ENCODE measurements at regions not wholly inside any gene's neighbourhood (a gene's known extent, or its start where the extent isn't known, plus 50 kb on each side); places are given as distances from the start of the nearest gene placed in this dataset.

- DNase-seq: no peak
These were observed 138.8 kb downstream of the GABRG1 start for GRCh38 chr4:45985038-45985437.

GRCh38 chr4:45971108-45971507, 152.7 kb downstream of the GABRG1 start:
- no peak for DNase-seq

- no peak for DNase-seq
These were observed 166.5 kb downstream of the GABRG1 start for GRCh38 chr4:45957353-45957752.

GRCh38 chr4:45954276-45954675, 169.6 kb downstream of the GABRG1 start:
- DNase-seq: no peak

GRCh38 chr4:45951153-45951552, 172.7 kb downstream of the GABRG1 start:
- DNase-seq: no peak

- no peak for DNase-seq
These were observed 177.2 kb downstream of the GABRG1 start for GRCh38 chr4:45946699-45947098.

- DNase-seq: no peak
These were observed 179.9 kb downstream of the GABRG1 start for GRCh38 chr4:45944000-45944399.

GRCh38 chr4:45939056-45939455, 184.8 kb downstream of the GABRG1 start:
- no peak for DNase-seq

- DNase-seq: no peak
These were observed 192.7 kb downstream of the GABRG1 start for GRCh38 chr4:45931154-45931553.

- no peak for DNase-seq
These were observed 196.2 kb downstream of the GABRG1 start for GRCh38 chr4:45927641-45928040.

- DNase-seq: no peak
These were observed 198.0 kb downstream of the GABRG1 start for GRCh38 chr4:45925809-45926208.

- DNase-seq: no peak
These were observed 203.0 kb downstream of the GABRG1 start for GRCh38 chr4:45920861-45921260.

- DNase-seq: no peak
These were observed 213.3 kb downstream of the GABRG1 start for GRCh38 chr4:45910511-45910910.

- DNase-seq: no peak
These were observed 225.8 kb downstream of the GABRG1 start for GRCh38 chr4:45897946-45898585.

GRCh38 chr4:45883421-45883820, 240.4 kb downstream of the GABRG1 start:
- DNase-seq: no peak

GRCh38 chr4:45876235-45876890, 247.5 kb downstream of the GABRG1 start:
- DNase-seq: no peak

- no peak for DNase-seq
These were observed 254.7 kb downstream of the GABRG1 start for GRCh38 chr4:45869184-45869583.

GRCh38 chr4:45865781-45866180, 258.1 kb downstream of the GABRG1 start:
- no peak for DNase-seq

- no peak for DNase-seq
These were observed 268.0 kb downstream of the GABRG1 start for GRCh38 chr4:45855857-45856256.

- no peak for DNase-seq
These were observed 277.8 kb downstream of the GABRG1 start for GRCh38 chr4:45846016-45846415.

- DNase-seq: no peak
These were observed 282.1 kb downstream of the GABRG1 start for GRCh38 chr4:45841791-45842190.

GRCh38 chr4:45831692-45832091, 292.2 kb downstream of the GABRG1 start:
- DNase-seq: no peak

GRCh38 chr4:45803994-45804393, 319.9 kb downstream of the GABRG1 start:
- DNase-seq: no peak
